Spleen (tissue), 11 donors: ENCODE measurements at regions not wholly inside any gene's neighbourhood (a gene's known extent, or its start where the extent isn't known, plus 50 kb on each side); places are given as distances from the start of the nearest gene placed in this dataset.

Experiments used
- DNase-seq: peaks from one replicate; pipeline ENCODE4 v3.0.0-alpha.2; 2020
- H3K27ac ChIP-seq, 8 donors: fragments of 200-600 bp; sonication (generic) in 7 of 8; 1 replicate in 4 of 8; 2 replicates in 4 of 8; pipeline versions ENCODE4 v1.5.0 to v1.8.0; 2016 to 2021; ENCODE audit warnings: inconsistent platforms in 4 of 8, mild to moderate bottlenecking in 4 of 8, moderate library complexity in 1 of 8
- H3K27me3 ChIP-seq, 7 donors: fragments of 200-600 bp; sonication (generic) in 6 of 7; replicated peaks in 1 of 7; 1 replicate in 4 of 7; 2 replicates in 3 of 7; pipeline versions ENCODE4 v1.5.0 to v1.8.0; 2016 to 2021; ENCODE audit warnings: inconsistent platforms in 3 of 7, mild to moderate bottlenecking in 1 of 7
- H3K36me3 ChIP-seq, 6 donors: fragments of 200-600 bp; sonication (generic) in 5 of 6; 1 replicate in 4 of 6; 2 replicates in 2 of 6; pipeline versions ENCODE4 v1.5.0 to v1.8.0; 2016 to 2021; ENCODE audit warnings: inconsistent platforms in 2 of 6
- H3K4me1 ChIP-seq, 6 donors: fragments of 200-600 bp; sonication (generic) in 5 of 6; 1 replicate in 3 of 6; 2 replicates in 3 of 6; pipeline versions ENCODE4 v1.5.0 to v1.8.0; 2016 to 2021; ENCODE audit warnings: inconsistent platforms in 3 of 6
- H3K4me3 ChIP-seq, 8 donors: fragments of 200-600 bp; sonication (generic) in 7 of 8; 1 replicate in 4 of 8; 2 replicates in 4 of 8; pipeline versions ENCODE4 v1.5.0 to v1.8.0; 2016 to 2021; ENCODE audit warnings: inconsistent platforms in 4 of 8, mild to moderate bottlenecking in 4 of 8, moderate library complexity in 2 of 8
- H3K9me3 ChIP-seq, 8 donors: fragments of 200-600 bp; sonication (generic) in 7 of 8; 1 replicate in 4 of 8; 2 replicates in 4 of 8; pipeline versions ENCODE4 v1.5.0 to v1.8.0; 2016 to 2021; ENCODE audit warnings: inconsistent platforms in 4 of 8
- POLR2A ChIP-seq, 3 donors: fragments of 450-650 bp; IDR thresholded peaks; one replicate each; pipeline ENCODE4 v1.5.1; 2017; ENCODE audit warnings: antibody characterized with exemption in 3 of 3, mild to moderate bottlenecking in 1 of 3
- POLR2AphosphoS5 ChIP-seq, 3 donors: sonication (generic); formaldehyde crosslinking; IDR thresholded peaks; one replicate each; pipeline ENCODE4 v1.5.1; 2017; ENCODE audit warnings: antibody characterized with exemption in 3 of 3
- WGBS, 5 donors: extraction: QIAGEN DNeasy Blood & Tissue Kit in 3 of 5; methylation state at CpG; one replicate each; pipeline versions ENCODE4 v1.1.5 to v1.1.7; 2013 to 2018; 5-methylcytosine and 5-hydroxymethylcytosine counted together
- intact Hi-C: fragments of 100-400 bp; cut with DNase I; formaldehyde crosslinking; loops from one replicate; pipeline ENCODE4 v1.15.0; 2023; ENCODE audit warnings: low total_unique reads
- TF ChIP-seq, protein P1 (sequence below), 11 experiments: fragments of 200-600 bp in 7 of 11; fragments of 450-650 bp in 4 of 11; sonication (generic) in 4 of 11; IDR thresholded peaks in 8 of 11; conservative IDR thresholded peaks in 3 of 11; 1 replicate in 7 of 11; 2 replicates in 4 of 11; pipeline versions ENCODE4 v1.4.0 to v1.8.0; 2016 to 2021; ENCODE audit warnings: antibody characterized with exemption in 11 of 11, inconsistent platforms in 4 of 11, mild to moderate bottlenecking in 1 of 11
- donor health status: healthy with polysubstance abuse.
- donor health status: DM: no; HTN: no; CAD: no; lungs with moderate emphysema.
- donor health status: DM: no; HTN: no; CAD: no.
- donor health status: Bipolar disorder and iron deficiency.
- donor health status: healthy.
- donor health status: DM: no; HTN: no; CAD: no.
- donor health status: DM: yes; HTN: yes; CAD: no.

DNA sequence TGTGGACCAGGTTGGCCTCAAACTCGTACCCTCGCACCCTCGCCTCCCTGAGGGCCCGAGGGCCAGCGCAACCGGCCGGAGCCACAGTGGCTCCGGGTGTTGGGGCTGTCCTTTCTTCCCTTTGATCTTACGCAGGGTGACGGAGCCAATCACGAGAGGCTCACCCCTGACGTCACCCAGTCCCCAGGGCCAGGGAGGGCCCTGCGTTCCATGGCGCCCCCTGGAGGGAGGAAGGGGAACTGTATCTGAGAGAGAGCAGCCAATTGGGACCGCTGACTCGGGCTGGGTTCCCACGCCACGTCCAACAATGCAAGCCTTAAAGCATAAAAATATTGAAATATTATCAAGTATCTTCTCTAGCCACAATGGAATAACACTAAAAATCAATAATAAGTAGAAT lies 432.8 kb upstream of the LRRTM4 start:
- no peak overlapping the region for H3K27ac ChIP-seq
- intact Hi-C loops = no loop called here
- H3K36me3 ChIP-seq = no peaks in the 10 kb centered on the region
- H3K4me3 ChIP-seq = no peak overlapping the region
- 91 to 93% (median 92%) methylated on average over 18 of the region's 18 CpGs for WGBS, 5 donors
- TF ChIP-seq POLR2AphosphoS5 (IDR thresholded peaks at IDR 0.05) (no peak), POLR2A (IDR thresholded peaks at IDR 0.05) (no peak)
- TF ChIP-seq, protein P1, sequence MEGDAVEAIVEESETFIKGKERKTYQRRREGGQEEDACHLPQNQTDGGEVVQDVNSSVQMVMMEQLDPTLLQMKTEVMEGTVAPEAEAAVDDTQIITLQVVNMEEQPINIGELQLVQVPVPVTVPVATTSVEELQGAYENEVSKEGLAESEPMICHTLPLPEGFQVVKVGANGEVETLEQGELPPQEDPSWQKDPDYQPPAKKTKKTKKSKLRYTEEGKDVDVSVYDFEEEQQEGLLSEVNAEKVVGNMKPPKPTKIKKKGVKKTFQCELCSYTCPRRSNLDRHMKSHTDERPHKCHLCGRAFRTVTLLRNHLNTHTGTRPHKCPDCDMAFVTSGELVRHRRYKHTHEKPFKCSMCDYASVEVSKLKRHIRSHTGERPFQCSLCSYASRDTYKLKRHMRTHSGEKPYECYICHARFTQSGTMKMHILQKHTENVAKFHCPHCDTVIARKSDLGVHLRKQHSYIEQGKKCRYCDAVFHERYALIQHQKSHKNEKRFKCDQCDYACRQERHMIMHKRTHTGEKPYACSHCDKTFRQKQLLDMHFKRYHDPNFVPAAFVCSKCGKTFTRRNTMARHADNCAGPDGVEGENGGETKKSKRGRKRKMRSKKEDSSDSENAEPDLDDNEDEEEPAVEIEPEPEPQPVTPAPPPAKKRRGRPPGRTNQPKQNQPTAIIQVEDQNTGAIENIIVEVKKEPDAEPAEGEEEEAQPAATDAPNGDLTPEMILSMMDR (IDR thresholded peaks at IDR 0.05 in 8 of 11, conservative IDR thresholded peaks at IDR 0.05 in 3 of 11) = no peak
- H3K4me1 ChIP-seq = no peaks in the 10 kb centered on the region
- no peaks in the 10 kb centered on the region for H3K27me3 ChIP-seq
- DNase-seq = no peak
- peaks cover 0 to 15% (median 2%) of the 10 kb centered on the region in 8 donors for H3K9me3 ChIP-seq

DNA sequence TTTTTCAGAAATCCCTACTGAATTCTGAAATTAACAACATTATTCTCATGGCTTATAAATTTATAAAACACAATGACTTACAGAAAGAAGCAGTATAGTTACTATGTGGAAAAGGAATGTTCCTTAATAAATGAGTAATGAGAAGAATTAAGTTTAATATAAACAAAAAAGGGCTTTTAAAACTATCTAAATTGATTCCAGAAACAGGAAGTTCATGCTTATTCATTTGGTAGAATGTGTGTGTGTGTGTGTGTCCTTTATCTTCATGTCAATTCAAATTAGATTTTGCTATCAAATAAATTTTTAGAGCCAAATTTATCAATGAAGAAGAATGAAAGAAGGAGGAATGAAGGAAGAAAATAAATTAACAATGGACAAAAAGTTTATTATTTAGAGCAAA lies 440.8 kb upstream of the LRRTM4 start:
- Histone ChIP-seq H3K36me3 (no peaks in the 10 kb centered on the region), H3K9me3 (peaks cover 0 to 3% (median 0%) of the 10 kb centered on the region in 8 donors), H3K27ac (no peak overlapping the region), H3K27me3 (no peaks in the 10 kb centered on the region), H3K4me1 (no peaks in the 10 kb centered on the region), H3K4me3 (no peak overlapping the region)
- no peak for DNase-seq
- intact Hi-C loops = no loop called here
- TF ChIP-seq, protein P1 (IDR thresholded peaks at IDR 0.05 in 8 of 11, conservative IDR thresholded peaks at IDR 0.05 in 3 of 11) = no peak
- TF ChIP-seq POLR2AphosphoS5 (IDR thresholded peaks at IDR 0.05) (no peak), POLR2A (IDR thresholded peaks at IDR 0.05) (no peak)

DNA sequence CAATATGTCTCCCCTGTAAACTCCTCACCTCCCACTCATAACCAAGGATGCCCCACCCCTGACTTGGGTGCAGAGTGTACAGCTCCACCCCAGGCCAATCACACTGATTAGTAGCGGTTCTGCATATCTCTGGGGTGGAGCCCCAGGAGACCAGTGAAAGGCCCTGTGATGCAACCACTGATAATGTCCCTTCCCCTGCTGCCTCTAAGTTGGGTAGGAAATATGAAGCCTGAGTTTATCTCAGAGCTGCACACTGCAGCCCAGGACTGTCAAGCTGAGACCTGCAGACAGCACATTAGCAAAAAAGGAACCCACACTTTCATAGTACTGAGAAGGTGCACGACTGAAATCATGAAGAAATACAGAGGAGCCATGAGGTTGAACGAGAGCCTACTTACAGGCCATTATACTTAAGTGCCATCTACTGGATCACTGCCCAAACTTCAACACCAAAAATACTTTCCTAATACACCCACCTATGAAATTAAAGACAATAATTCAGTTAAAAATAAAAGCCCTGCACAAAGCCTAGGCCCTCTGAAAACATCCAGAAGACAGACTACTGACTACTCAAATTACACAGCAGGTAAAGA lies 455.4 kb upstream of the LRRTM4 start:
- 47 to 55% (median 54%) methylated on average over 3 of the region's 3 CpGs for whole genome bisulfite sequencing, 5 donors
- intact Hi-C loops = no loop called here

DNA sequence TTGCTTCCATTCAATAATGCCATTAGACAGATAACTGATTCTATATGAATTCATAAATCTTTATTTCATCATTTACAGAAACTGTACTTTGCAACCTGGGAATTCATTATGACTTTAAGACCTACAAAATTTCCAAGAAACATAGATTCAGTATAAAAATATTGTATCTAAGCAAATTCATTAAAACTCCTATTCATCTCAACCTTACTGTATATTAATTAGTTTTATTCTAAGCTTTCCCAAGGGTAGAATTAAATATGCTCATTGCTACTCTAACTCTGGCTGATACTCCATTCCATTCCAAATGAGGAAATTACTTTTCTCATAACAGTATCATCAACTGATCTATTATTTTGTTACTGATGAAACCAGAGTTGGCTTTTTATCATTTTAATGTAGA lies 473.0 kb upstream of the LRRTM4 start:
- no peaks in the 10 kb centered on the region for H3K9me3 ChIP-seq
- H3K27ac ChIP-seq = no peak overlapping the region
- no peaks in the 10 kb centered on the region for H3K4me1 ChIP-seq
- no peaks in the 10 kb centered on the region for H3K27me3 ChIP-seq
- H3K4me3 ChIP-seq = no peak overlapping the region
- no peak for TF ChIP-seq POLR2AphosphoS5 (IDR thresholded peaks at IDR 0.05)
- no peak for TF ChIP-seq POLR2A (IDR thresholded peaks at IDR 0.05)
- TF ChIP-seq, protein P1 (IDR thresholded peaks at IDR 0.05 in 8 of 11, conservative IDR thresholded peaks at IDR 0.05 in 3 of 11) = no peak
- DNase-seq = no peak
- H3K36me3 ChIP-seq = no peaks in the 10 kb centered on the region
- intact Hi-C loops = no loop called here

More for the DNA sequence above, 455.4 kb upstream of the LRRTM4 start:
- Histone ChIP-seq H3K27me3 (no peaks in the 10 kb centered on the region), H3K27ac (no peak overlapping the region), H3K4me1 (no peaks in the 10 kb centered on the region), H3K4me3 (no peak overlapping the region), H3K36me3 (no peaks in the 10 kb centered on the region), H3K9me3 (peaks cover 0 to 44% (median 24%) of the 10 kb centered on the region in 8 donors)
- TF ChIP-seq POLR2A (IDR thresholded peaks at IDR 0.05) (no peak), POLR2AphosphoS5 (IDR thresholded peaks at IDR 0.05) (no peak)
- TF ChIP-seq, protein P1 (IDR thresholded peaks at IDR 0.05 in 8 of 11, conservative IDR thresholded peaks at IDR 0.05 in 3 of 11) = no peak
- no peak for DNase-seq
